Neural progenitor cell (in vitro differentiated cells): ENCODE measurements at regions not wholly inside any gene's neighbourhood (a gene's known extent, or its start where the extent isn't known, plus 50 kb on each side); places are given as distances from the start of the nearest gene placed in this dataset.

Source experiments
- DNase-seq: peaks from one replicate; pipeline ENCODE4 v3.0.0-alpha.2; 2016; ENCODE audit warnings: low spot score
- H2AFZ ChIP-seq: fragments of 200-600 bp; sonication (generic); replicated peaks from 2 replicates; pipeline ENCODE4 v1.6.1; 2016; ENCODE audit warnings: antibody characterized with exemption
- H3F3A ChIP-seq: fragments of 200-600 bp; sonication (generic); 2 replicates; pipeline ENCODE4 v1.6.1; 2016; ENCODE audit warnings: antibody characterized with exemption, low read depth
- H3K27ac ChIP-seq: fragments of 200-600 bp; sonication (generic); 2 replicates; pipeline ENCODE4 v1.5.1; 2016; ENCODE audit warnings: mild to moderate bottlenecking
- H3K27me3 ChIP-seq: fragments of 200-600 bp; sonication (generic); 2 replicates; pipeline ENCODE4 v1.6.1; 2016; ENCODE audit warnings: mild to moderate bottlenecking, moderate library complexity
- H3K36me3 ChIP-seq: fragments of 200-600 bp; sonication (generic); 2 replicates; pipeline ENCODE4 v1.5.1; 2016
- H3K4me1 ChIP-seq: fragments of 200-600 bp; sonication (generic); 2 replicates; pipeline ENCODE4 v1.6.1; 2016; ENCODE audit warnings: mixed run types
- H3K4me2 ChIP-seq: fragments of 200-600 bp; sonication (generic); 2 replicates; pipeline ENCODE4 v1.6.1; 2016
- H3K4me3 ChIP-seq: fragments of 200-600 bp; sonication (generic); 2 replicates; pipeline ENCODE4 v1.5.1; 2016
- H3K79me2 ChIP-seq: fragments of 200-600 bp; sonication (generic); 2 replicates; pipeline ENCODE4 v1.6.1; 2016; ENCODE audit warnings: low read depth
- H3K9ac ChIP-seq: fragments of 200-600 bp; sonication (generic); 2 replicates; pipeline ENCODE4 v1.6.1; 2016
- H3K9me3 ChIP-seq: fragments of 200-600 bp; sonication (generic); 2 replicates; pipeline ENCODE4 v1.5.1; 2016; ENCODE audit warnings: low read depth
- H4K20me1 ChIP-seq: fragments of 200-600 bp; sonication (generic); 2 replicates; pipeline ENCODE4 v1.6.1; 2016; ENCODE audit warnings: low read depth
- H3K27ac Mint-ChIP-seq: 3 replicates; pipeline ENCODE4 v1.8.0; 2021; ENCODE audit warnings: mixed read lengths
- H3K27me3 Mint-ChIP-seq: 2 replicates; pipeline ENCODE4 v1.8.0; 2022; ENCODE audit warnings: low read depth, mild to moderate bottlenecking, inconsistent platforms, moderate library complexity, mixed read lengths; ENCODE audit not compliant: insufficient read depth
- H3K36me3 Mint-ChIP-seq: 3 replicates; pipeline ENCODE4 v1.8.0; 2021; ENCODE audit warnings: mixed read lengths
- H3K4me1 Mint-ChIP-seq: 3 replicates; pipeline ENCODE4 v1.8.0; 2021; ENCODE audit warnings: mixed read lengths
- H3K4me3 Mint-ChIP-seq: 3 replicates; pipeline ENCODE4 v1.8.0; 2021; ENCODE audit warnings: mild to moderate bottlenecking, moderate library complexity, mixed read lengths
- H3K9me3 Mint-ChIP-seq: 3 replicates; pipeline ENCODE4 v1.8.0; 2020; ENCODE audit warnings: mixed read lengths
- EZH2 ChIP-seq: fragments of 200-600 bp; sonication (generic); IDR thresholded peaks from 2 replicates; pipeline ENCODE4 v1.6.1; 2017; ENCODE audit warnings: antibody characterized with exemption, mild to moderate bottlenecking, moderate library complexity
- EZH2phosphoT487 ChIP-seq: fragments of 200-600 bp; sonication (generic); IDR thresholded peaks from 2 replicates; pipeline ENCODE4 v1.6.1; 2017; ENCODE audit warnings: antibody characterized with exemption
- TF ChIP-seq, protein P1 (sequence below): fragments of 200-600 bp; sonication (generic); IDR thresholded peaks from 2 replicates; pipeline ENCODE4 v1.5.1; 2017; ENCODE audit warnings: antibody characterized with exemption, mild to moderate bottlenecking

DNA sequence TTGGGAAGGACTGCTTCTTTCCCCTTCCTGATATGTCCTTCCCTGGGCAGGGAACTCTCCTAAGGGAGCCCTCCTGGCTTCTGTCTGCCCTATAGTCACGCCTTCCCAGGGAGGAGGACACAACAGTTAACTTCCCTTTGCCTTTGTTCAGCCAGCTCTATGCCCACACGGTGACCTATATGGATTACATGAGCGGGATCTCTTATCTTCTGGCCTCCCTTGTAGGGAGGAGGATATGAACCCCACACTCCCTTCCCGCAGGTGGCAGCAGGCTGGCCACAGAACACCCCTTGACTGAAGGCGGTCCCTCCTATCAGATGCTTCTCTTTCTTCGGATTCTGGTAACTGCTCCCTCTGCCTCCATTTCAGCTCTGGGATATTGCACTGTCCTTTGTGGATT lies 135.6 kb upstream of the MAX start:
- Mint-ChIP-seq H3K9me3 (peaks cover 24% of the 10 kb centered on the region), H3K27me3 (peaks cover 8% of the 10 kb centered on the region), H3K27ac (no peak overlapping the region), H3K4me1 (peaks cover 36% of the 10 kb centered on the region), H3K4me3 (no peak overlapping the region), H3K36me3 (peaks cover 4% of the 10 kb centered on the region)
- no peak overlapping the region for H3K27ac ChIP-seq
- no peak overlapping the region for H3K9ac ChIP-seq
- H3K36me3 ChIP-seq, result no peaks in the 10 kb centered on the region
- H3K27me3 ChIP-seq, result no peaks in the 10 kb centered on the region
- no peaks in the 10 kb centered on the region for H4K20me1 ChIP-seq
- H3F3A ChIP-seq, result no peaks in the 10 kb centered on the region
- no peak overlapping the region for H3K4me2 ChIP-seq
- no peak overlapping the region for H2AFZ ChIP-seq
- H3K4me1 ChIP-seq, result peaks cover 13% of the 10 kb centered on the region
- no peaks in the 10 kb centered on the region for H3K79me2 ChIP-seq
- DNase-seq, result no peak
- H3K4me3 ChIP-seq, result no peak overlapping the region
- TF ChIP-seq, protein P1, sequence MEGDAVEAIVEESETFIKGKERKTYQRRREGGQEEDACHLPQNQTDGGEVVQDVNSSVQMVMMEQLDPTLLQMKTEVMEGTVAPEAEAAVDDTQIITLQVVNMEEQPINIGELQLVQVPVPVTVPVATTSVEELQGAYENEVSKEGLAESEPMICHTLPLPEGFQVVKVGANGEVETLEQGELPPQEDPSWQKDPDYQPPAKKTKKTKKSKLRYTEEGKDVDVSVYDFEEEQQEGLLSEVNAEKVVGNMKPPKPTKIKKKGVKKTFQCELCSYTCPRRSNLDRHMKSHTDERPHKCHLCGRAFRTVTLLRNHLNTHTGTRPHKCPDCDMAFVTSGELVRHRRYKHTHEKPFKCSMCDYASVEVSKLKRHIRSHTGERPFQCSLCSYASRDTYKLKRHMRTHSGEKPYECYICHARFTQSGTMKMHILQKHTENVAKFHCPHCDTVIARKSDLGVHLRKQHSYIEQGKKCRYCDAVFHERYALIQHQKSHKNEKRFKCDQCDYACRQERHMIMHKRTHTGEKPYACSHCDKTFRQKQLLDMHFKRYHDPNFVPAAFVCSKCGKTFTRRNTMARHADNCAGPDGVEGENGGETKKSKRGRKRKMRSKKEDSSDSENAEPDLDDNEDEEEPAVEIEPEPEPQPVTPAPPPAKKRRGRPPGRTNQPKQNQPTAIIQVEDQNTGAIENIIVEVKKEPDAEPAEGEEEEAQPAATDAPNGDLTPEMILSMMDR, result no peak
- H3K9me3 ChIP-seq, result no peaks in the 10 kb centered on the region

DNA sequence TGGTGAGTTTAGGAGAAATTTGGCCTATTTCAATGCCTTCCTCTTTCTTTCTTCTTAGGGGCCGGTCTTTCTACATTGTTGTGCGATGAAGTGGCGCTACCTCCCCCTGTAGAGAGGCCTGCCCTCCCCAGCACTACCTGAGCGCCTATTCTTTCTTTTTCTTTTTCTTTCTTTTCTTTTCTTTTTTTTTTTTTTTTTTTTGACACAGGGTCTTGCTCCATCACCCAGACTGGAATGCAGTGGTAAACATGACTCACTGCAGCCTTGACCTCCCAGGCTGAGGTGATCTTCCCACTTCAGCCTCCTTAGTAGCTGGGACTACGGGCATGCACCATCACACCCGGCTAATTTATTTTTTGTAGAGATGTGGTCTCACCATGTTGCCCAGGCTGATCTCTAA lies 136.1 kb upstream of the MAX start:
- H3K9me3 ChIP-seq, result no peaks in the 10 kb centered on the region
- no peaks in the 10 kb centered on the region for H3F3A ChIP-seq
- Mint-ChIP-seq H3K4me3 (no peak overlapping the region), H3K4me1 (peaks cover 34% of the 10 kb centered on the region), H3K9me3 (peaks cover 21% of the 10 kb centered on the region), H3K36me3 (peaks cover 1% of the 10 kb centered on the region), H3K27ac (no peak overlapping the region), H3K27me3 (peaks cover 5% of the 10 kb centered on the region)
- DNase-seq, result no peak
- TF ChIP-seq EZH2 (no peak), EZH2phosphoT487 (no peak)
- TF ChIP-seq, protein P1, result no peak
- no peaks in the 10 kb centered on the region for H3K36me3 ChIP-seq
- H3K27me3 ChIP-seq, result no peaks in the 10 kb centered on the region
- H3K4me3 ChIP-seq, result no peak overlapping the region
- no peak overlapping the region for H3K4me2 ChIP-seq
- peaks cover 13% of the 10 kb centered on the region for H3K4me1 ChIP-seq
- no peak overlapping the region for H2AFZ ChIP-seq
- no peaks in the 10 kb centered on the region for H4K20me1 ChIP-seq
- no peak overlapping the region for H3K9ac ChIP-seq
- H3K27ac ChIP-seq, result no peak overlapping the region
- H3K79me2 ChIP-seq, result no peaks in the 10 kb centered on the region

DNA sequence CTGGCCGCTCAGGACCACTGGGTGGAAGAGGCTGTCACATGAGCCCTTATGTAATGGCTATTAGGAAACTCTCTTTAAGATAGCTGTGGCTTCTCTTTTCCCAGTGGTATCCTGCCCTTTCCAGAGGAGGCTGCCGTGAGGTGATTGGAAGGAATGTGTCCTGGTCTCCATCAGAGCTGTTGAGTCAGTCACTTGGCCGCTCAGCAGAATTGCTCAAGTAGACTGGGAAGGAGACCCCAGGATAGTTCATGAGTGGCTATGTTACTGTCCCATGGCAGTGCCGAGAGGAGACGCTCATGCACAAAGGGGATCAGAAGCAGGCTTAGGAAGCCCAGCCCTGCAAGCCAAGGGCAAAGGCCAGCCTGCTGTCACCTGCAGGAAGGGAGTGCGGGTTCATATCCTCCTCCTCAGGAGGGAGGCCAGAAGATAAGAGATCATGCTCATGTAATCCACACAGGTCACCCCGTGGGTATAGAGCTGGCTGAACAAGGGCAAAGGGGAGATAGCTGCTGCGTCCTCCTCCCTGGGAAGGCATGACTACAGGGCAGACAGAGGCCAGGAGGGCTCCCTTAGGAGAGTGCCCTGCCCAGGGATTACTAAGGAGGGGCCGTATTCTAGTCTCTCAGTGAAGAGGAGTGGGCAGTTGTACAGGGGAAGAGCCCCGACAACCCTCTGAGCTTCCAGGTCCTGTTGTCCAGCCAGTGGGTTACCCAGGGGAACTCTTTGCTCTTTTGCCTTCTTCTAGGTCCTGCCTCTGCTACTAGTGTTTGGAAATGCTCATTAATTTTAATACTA lies 137.0 kb upstream of the MAX start:
- H3K4me3 Mint-ChIP-seq, result no peak overlapping the region
- H4K20me1 ChIP-seq, result no peaks in the 10 kb centered on the region
- no peaks in the 10 kb centered on the region for H3K27me3 ChIP-seq
- no peak overlapping the region for H3K4me3 ChIP-seq
- H3K36me3 Mint-ChIP-seq, result peaks cover 1% of the 10 kb centered on the region
- no peaks in the 10 kb centered on the region for H3K9me3 ChIP-seq
- H3F3A ChIP-seq, result no peaks in the 10 kb centered on the region
- H3K4me2 ChIP-seq, result no peak overlapping the region
- TF ChIP-seq, protein P1, result no peak
- TF ChIP-seq EZH2phosphoT487, result no peak
- no peak for TF ChIP-seq EZH2
- no peak overlapping the region for H3K9ac ChIP-seq
- no peak overlapping the region for H3K27ac ChIP-seq
- no peak overlapping the region for H2AFZ ChIP-seq
- peaks cover 16% of the 10 kb centered on the region for H3K9me3 Mint-ChIP-seq
- H3K27me3 Mint-ChIP-seq, result peaks cover 5% of the 10 kb centered on the region
- H3K27ac Mint-ChIP-seq, result peak overlapping the region; percentile 91
- no peaks in the 10 kb centered on the region for H3K36me3 ChIP-seq
- DNase-seq, result no peak
- H3K79me2 ChIP-seq, result no peaks in the 10 kb centered on the region
- H3K4me1 ChIP-seq, result peaks cover 13% of the 10 kb centered on the region
- H3K4me1 Mint-ChIP-seq, result peaks cover 33% of the 10 kb centered on the region
